GM21619 (cell line): ENCODE measurements at regions not wholly inside any gene's neighbourhood (a gene's known extent, or its start where the extent isn't known, plus 50 kb on each side); places are given as distances from the start of the nearest gene placed in this dataset.

Source experiments
- ATAC-seq: cut with Tn5 transposase; IDR thresholded peaks from one replicate; pipeline ENCODE4 v1.9.1; 2021; ENCODE audit not compliant: unreplicated experiment

DNA sequence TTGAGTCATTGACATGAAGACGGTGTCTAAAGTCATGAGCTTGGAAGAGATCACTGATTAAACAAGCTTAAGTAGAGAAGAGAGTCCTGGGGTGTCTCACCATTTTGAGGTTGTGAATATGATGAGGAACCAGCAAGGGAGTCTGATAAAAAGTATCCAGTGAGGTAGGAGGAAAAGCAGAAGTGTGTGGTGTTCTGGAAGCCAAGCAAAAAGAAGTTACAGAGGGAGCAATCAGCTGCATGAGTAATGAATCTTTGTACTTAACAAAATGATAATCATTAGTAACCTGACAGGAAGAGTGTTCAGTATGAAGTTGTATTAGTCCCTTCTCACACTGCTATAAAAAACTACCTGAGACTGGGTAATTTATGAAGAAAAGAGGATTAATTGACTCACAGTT, 131.3 kb downstream of the C11orf87 start:
- ATAC-seq: no peak

DNA sequence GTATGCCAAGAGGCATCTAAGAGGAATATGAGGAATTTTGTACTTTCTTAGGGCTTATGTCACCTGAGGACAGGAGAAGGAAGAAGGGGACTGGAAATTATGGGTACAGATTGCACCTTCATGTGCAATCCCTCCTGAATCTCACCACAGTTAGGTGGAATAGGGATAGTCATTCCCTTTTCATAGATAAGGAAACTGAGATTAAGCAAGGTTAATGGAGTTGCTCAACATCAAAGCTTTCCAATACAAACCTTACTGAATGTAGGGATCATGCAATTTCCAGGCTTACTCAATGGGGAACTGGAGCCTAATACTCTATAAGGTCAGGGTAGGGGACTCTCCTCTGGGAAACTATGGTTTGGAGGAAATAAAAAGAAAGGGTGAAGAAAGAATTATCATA, 133.0 kb downstream of the C11orf87 start:
- ATAC-seq: no peak

GRCh38 chr11:109564241-109564640, 142.3 kb downstream of the C11orf87 start:
- no peak for ATAC-seq

GRCh38 chr11:109582470-109582869, 160.5 kb downstream of the C11orf87 start:
- ATAC-seq: no peak

DNA sequence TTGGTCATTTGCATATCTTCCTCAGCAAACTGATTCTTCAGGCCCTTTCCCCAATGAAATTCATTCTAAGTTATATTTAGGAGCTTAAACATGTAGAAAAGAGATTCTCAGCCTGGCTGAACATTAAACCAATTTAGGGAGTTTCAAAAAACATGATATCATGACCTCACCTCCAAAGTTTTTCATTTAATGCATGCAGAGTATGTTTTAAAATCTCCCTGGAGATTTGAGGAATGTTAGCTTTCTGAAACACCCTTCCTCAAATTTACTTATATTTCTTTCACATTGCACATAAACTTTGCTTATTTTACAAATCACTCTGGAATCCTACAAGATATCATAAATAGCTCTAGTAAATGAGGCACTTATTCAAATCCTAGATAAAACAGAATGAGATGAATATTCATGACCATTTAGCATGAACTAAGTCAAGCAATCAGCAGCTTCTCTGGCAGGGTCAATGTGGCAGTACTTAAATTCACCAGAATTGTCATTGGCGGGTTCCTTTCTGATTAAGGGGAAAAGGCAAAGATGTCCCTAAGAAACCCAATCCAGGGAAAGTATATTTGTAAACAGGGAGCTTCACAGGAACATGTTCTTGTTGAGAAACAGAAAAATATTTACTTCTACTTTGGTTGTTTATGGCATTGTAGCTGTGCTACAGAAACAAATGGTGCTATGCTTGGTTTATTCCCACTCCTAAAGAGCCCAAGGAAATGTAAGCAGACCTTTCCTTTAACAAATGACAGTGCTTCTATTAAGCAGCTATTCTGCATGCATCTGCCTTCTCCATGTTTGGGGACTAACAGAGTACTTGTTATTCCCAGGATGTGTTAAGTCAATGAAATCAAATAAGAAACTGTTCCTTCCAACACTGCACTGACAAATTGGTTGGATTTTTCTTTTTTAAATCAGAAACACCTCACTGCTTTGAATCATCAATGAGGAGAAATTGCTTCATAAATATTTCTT, 162.3 kb downstream of the C11orf87 start:
- ATAC-seq: no peak

DNA sequence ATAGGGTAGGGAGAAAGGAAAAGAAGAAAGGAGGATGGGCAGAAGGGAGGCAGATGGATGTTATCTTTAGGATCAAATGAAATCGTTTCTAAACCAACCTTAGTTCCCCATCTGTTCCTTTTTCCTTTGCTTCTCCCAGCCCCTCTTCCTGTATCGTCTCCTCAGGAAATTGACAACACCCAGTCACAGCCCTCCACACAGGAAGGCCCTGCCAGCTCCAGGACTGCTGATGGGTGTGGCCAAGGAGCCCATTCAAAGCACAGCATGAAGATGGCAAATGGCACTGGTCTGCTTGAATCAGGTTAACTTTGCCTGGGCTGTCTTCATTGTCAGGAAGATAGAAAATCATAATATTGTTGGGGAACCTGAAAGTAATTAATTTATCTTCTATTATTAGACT, 164.8 kb downstream of the C11orf87 start:
- ATAC-seq: no peak

GRCh38 chr11:109590782-109591181, 168.8 kb downstream of the C11orf87 start:
- no peak for ATAC-seq

DNA sequence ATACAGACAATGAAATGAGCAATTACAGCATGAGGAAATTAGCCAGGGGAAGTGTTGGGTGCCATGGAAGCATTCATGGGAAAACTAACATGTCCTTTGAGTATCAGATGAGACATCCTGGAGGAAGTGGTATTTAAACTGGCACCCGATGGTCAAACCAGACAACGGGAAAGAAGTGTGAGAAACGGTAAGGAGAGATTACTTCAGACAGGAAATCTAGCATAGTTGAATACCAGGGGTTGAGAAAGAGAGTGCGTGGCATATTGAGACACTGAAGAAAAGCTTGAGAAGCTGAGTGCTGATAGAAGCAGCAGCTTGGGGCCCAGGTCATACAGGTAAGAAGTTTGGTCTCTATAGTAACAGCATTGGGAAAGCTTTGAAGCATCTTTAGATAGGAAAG, 175.3 kb downstream of the C11orf87 start:
- no peak for ATAC-seq

GRCh38 chr11:109604481-109605400, 182.8 kb downstream of the C11orf87 start:
- ATAC-seq: no peak

- no peak for ATAC-seq
These were observed 184.3 kb downstream of the C11orf87 start for GRCh38 chr11:109606256-109606655.

DNA sequence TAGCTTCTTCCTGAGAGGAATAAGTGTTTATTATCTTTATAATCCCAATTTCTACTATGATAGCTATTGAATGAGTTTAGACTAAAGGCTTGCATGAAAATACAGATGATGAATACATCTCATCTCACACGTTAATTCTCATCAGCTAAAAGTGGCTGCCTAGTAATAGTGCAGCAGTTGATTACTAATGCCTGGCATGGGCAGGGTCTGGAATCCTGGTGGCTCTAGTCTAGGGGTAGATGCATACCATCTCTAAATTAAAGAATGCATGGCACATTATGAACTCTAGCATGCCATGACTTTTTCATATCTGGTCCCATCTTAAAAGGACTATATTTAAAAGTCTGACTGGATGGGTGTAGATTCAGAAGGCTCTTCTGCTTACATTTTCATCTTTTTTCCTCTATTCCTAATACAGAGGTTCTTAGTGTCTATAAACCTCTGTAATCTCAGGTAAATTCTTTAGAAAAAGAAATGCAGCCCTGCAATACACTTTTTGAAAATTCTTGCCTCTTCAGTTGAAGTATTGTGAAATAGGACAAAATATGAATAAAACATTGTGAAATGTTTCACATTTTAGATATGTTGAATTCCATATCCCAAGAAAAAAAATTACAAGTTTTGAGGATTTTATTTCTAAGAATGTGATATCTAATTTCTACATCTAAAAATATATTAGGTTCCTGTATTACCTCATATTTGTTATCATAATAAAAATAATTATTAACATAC, 187.6 kb downstream of the C11orf87 start:
- ATAC-seq: no peak

GRCh38 chr11:109612496-109612895, 190.5 kb downstream of the C11orf87 start:
- no peak for ATAC-seq

- no peak for ATAC-seq
These were observed 197.5 kb downstream of the C11orf87 start for GRCh38 chr11:109619498-109619897.

- ATAC-seq: no peak
These were observed 207.7 kb downstream of the C11orf87 start for GRCh38 chr11:109629734-109630133.

DNA sequence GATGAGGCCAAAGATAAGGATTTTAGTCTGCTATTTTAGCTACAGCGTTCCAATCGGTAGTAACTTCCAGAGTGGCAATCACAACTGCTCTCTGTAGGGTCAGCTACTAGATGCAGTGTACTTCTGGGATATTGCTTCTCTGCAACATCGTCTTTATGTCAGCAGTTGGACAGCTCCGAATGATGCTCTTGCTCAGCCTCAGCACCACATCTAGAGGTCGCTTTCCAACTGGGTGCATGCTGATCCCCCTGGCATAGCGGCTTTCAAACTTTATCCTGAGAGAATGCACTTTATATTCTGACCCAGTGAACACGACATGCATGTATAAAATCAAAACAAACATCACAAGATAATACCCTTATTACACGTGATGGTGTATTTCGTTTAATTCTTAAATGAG, 219.6 kb downstream of the C11orf87 start:
- ATAC-seq: no peak

DNA sequence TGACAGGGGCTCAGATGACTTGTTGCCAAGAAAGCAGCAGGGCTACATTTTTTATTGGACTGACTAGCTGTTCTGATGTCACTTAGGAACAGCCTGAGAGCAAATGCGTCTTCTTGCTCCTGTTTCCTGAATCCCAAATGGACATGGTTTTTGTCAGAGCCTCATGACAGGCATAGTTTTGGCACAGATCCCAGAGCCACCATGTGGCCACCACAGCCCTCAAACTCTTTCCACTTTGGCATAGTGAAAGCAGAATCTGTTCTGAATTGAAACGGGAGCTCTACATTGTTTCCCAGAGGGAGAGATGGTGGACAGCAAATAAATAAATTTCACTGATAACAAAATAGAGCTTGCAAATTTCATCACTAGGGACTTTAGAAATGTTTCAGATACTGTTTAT, 222.2 kb downstream of the C11orf87 start:
- ATAC-seq: no peak

DNA sequence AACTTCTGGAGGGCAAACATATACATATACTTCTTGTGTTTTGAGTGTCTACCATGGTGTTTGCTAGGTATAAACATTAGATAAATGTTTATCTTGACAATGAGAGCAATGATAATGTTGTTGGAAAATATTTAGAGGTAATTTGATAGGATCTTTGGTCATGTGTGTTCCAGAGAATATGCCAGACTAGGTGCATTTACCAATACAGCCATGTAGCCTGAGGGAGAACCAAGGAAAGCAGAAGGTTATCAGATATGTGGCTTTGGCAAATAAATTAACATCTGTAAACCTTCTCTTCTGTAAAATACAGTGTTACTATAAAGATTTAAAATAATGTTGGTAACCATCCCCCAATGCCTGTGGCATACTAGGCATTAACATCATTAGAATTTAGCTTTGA, 226.8 kb downstream of the C11orf87 start:
- no peak for ATAC-seq

DNA sequence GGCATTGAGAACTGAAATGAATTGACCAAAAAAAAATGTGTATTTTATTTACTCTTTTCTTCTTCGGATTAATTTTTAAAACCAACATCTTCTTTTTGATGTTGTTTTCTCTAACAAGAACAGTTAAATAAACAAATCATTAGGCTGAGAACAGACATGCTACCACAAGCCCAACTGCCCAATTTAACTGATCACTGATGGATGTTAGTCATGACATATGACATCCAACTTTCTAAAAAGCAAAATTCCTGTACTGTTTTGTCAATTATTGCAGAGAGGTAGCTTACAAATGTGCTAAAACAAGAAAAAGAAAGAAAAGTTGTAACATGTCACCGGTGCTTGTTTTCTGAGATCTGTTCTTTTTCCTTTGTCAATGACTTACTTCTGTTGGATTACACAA, 232.1 kb downstream of the C11orf87 start:
- no peak for ATAC-seq

DNA sequence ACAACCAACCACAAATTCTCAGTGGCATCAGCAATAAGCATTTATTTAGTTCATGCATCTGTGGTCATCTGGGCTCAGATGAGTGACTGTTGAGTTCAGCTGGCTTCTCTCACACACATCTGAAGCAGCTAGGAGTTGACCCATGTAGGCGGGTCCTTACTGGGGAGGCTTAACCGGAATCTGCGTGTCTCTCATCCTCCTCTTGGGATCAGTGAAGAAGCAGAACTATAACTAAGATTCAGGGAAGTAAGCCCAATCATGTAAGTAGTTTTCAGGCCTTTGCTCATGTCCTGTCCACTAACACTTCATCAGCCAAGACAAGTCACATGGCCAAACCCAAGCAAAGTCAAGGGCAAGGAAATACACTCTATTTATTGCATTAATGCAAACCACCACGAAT, 236.2 kb downstream of the C11orf87 start:
- no peak for ATAC-seq

- ATAC-seq: no peak
These were observed 245.7 kb downstream of the C11orf87 start for GRCh38 chr11:109667719-109668118.

DNA sequence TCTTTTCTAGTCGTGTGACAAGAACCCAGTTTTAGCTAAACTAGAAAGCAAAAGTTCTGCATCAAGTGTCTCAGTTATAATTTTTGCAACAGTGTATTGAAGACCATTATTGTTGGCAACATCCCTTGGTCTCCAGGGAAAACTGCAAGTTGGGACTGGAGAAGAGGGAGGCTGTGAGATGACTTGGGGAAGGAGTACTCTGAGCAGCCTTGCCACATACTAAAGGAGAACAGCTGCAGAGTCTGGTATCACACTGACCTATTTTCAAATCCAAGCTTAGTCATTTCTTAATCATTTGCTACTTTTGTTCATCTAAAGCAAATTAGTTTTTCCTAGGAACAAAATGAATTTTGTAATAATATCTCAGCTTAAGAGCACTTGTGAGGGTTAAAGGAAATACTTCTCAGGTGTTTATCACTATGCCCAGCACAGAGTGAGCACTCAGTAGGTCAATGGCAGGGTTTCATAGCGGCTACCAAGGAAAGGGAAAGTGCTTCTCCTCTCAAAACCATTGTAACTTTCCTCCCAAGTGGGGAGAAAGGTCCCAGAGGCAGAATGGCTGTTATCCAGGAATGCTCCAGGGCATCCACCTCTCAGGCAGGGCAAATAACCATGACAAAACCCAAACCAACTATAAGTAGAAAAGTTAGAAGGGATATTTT, 247.1 kb downstream of the C11orf87 start:
- ATAC-seq: no peak
